ENCODE measurements at regions not wholly inside any gene's neighbourhood (a gene's known extent, or its start where the extent isn't known, plus 50 kb on each side); places are given as distances from the start of the nearest gene placed in this dataset.

DNA sequence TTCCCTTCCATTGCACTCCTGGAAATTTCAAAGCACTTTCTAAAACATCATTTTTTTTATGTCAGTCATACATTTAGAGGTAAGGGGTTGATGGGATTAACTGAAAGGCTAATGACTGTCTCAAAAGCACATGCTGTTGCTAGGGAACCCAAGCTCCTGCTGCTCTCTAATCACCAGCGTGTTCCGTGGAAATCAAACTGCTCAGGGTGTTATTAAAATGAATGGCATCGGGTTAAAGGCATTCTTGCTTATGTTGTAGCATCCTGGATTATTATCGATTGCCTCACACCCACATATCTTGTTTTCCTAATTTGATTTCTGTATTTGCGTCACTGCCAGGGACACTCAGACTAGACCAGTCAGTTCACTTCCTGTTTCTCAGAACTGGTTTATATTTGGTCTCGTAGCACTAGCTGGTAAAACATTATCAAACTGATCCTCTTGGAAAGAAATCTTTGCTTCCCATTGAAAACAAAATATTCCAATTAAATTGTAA is 216.5 kb upstream of the MKLN1 start:
- DNase-seq (ENCODE audit: low read depth): no peak
- H3K27me3 ChIP-seq (ENCODE audit: control insufficient read depth, insufficient read depth, low read length): no peaks in the 10 kb centered on the region
- no peaks in the 10 kb centered on the region for H3K36me3 ChIP-seq (ENCODE audit: control insufficient read depth, insufficient read depth, low read length)
- TF ChIP-seq, protein P1, sequence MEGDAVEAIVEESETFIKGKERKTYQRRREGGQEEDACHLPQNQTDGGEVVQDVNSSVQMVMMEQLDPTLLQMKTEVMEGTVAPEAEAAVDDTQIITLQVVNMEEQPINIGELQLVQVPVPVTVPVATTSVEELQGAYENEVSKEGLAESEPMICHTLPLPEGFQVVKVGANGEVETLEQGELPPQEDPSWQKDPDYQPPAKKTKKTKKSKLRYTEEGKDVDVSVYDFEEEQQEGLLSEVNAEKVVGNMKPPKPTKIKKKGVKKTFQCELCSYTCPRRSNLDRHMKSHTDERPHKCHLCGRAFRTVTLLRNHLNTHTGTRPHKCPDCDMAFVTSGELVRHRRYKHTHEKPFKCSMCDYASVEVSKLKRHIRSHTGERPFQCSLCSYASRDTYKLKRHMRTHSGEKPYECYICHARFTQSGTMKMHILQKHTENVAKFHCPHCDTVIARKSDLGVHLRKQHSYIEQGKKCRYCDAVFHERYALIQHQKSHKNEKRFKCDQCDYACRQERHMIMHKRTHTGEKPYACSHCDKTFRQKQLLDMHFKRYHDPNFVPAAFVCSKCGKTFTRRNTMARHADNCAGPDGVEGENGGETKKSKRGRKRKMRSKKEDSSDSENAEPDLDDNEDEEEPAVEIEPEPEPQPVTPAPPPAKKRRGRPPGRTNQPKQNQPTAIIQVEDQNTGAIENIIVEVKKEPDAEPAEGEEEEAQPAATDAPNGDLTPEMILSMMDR (IDR thresholded peaks at IDR 0.05; ENCODE audit: insufficient read depth, low read length, poor library complexity, severe bottlenecking): no peak
- peak overlapping the region; percentile 51 for H3K4me3 ChIP-seq (ENCODE audit: low read depth, low read length)

DNA sequence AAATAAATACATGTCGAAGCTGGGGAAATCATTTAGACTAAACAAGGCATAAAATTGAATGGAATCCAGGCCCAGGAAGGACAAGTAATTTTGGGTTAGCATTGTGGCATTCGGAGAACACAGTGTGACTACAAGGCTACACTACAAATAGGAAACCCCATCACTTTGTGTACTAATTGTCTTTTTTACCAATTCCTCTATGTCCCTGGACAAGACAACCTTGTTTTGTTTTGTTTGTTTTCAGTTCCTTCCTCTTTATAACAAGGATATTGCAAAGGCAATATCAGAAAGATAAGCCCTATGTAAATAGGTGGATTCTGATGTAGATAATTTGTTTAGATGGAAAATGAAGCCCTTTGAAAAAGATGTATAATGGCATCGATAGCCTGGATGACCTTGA is 215.9 kb upstream of the MKLN1 start:
- H3K36me3 ChIP-seq (ENCODE audit: control insufficient read depth, insufficient read depth, low read length): no peaks in the 10 kb centered on the region
- no peaks in the 10 kb centered on the region for H3K27me3 ChIP-seq (ENCODE audit: control insufficient read depth, insufficient read depth, low read length)
- DNase-seq (ENCODE audit: low read depth): no peak
- no peak overlapping the region for H3K4me3 ChIP-seq (ENCODE audit: low read depth, low read length)
- TF ChIP-seq, protein P1 (IDR thresholded peaks at IDR 0.05; ENCODE audit: insufficient read depth, low read length, poor library complexity, severe bottlenecking): no peak

- no peaks in the 10 kb centered on the region for H3K36me3 ChIP-seq (ENCODE audit: control insufficient read depth, insufficient read depth, low read length)
- H3K4me3 ChIP-seq (ENCODE audit: low read depth, low read length): no peak overlapping the region
- H3K27me3 ChIP-seq (ENCODE audit: control insufficient read depth, insufficient read depth, low read length): no peaks in the 10 kb centered on the region
- DNase-seq (ENCODE audit: low read depth): no peak
- TF ChIP-seq, protein P1 (IDR thresholded peaks at IDR 0.05; ENCODE audit: insufficient read depth, low read length, poor library complexity, severe bottlenecking): no peak
These were observed 215.2 kb upstream of the MKLN1 start for GRCh38 chr7:131112431-131112830.

DNA sequence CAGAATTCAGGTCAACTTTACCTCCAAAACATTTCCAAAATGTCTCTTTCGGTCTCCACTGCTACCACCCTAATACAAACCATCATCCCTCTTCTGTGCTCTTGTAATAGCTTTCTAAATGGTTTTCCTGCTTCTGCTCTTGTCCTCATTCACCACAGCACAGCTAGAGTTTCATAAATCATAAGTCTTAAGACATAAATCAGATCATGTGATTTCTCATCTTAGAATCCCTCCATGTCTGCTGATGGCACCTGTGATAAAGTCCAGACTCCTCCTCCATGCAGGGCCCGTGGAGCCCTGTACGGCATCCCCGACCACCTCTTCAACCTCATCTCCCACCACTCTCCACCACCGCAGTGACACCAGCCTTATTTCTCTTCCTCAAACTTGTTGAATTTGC is 212.3 kb upstream of the MKLN1 start:
- TF ChIP-seq, protein P1 (IDR thresholded peaks at IDR 0.05; ENCODE audit: insufficient read depth, low read length, poor library complexity, severe bottlenecking): no peak
- H3K4me3 ChIP-seq (ENCODE audit: low read depth, low read length): no peak overlapping the region
- no peaks in the 10 kb centered on the region for H3K36me3 ChIP-seq (ENCODE audit: control insufficient read depth, insufficient read depth, low read length)
- no peak for DNase-seq (ENCODE audit: low read depth)
- H3K27me3 ChIP-seq (ENCODE audit: control insufficient read depth, insufficient read depth, low read length): no peaks in the 10 kb centered on the region

DNA sequence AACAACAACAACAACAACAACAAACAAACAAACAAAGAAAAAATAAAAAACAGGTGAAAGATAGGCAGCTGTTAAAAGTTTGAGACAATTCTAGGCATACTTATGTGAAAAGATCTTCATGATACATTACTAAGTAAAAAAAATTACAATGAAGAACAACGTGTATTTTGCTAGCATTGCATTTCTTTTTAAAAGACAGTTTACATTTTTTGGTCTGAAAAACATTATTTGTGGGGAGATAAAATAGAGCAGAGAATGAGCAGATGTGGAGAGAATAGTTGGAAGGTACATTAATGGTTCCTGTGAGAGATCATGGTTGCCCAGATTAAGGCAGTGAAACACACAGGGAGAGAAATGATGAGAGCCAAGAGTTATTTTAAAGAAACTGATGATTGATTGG is 210.2 kb upstream of the MKLN1 start:
- TF ChIP-seq, protein P1 (IDR thresholded peaks at IDR 0.05; ENCODE audit: insufficient read depth, low read length, poor library complexity, severe bottlenecking): no peak
- DNase-seq (ENCODE audit: low read depth): no peak
- no peak overlapping the region for H3K4me3 ChIP-seq (ENCODE audit: low read depth, low read length)
- H3K36me3 ChIP-seq (ENCODE audit: control insufficient read depth, insufficient read depth, low read length): no peaks in the 10 kb centered on the region
- H3K27me3 ChIP-seq (ENCODE audit: control insufficient read depth, insufficient read depth, low read length): no peaks in the 10 kb centered on the region

DNA sequence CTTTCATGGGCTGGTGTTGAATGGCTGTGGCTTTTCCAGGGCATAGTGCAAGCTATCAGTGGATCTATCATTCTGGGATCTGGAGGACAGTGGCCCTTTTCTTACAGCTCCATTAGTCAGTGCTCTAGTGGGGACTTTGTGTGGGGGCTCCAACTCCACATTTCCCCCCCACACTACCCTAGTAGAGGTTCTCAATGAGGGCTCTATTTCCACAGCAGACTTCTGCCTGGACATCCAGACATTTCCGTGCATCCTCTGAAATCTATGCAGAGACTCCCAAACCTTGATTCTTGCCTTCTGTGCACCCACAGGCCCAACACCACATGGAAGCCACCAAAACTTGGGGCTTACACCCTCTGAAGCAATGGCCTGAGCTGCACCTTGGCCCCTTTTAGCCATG is 208.3 kb upstream of the MKLN1 start:
- DNase-seq (ENCODE audit: low read depth): no peak
- peaks cover 2% of the 10 kb centered on the region for H3K27me3 ChIP-seq (ENCODE audit: control insufficient read depth, insufficient read depth, low read length)
- H3K36me3 ChIP-seq (ENCODE audit: control insufficient read depth, insufficient read depth, low read length): no peaks in the 10 kb centered on the region
- TF ChIP-seq, protein P1 (IDR thresholded peaks at IDR 0.05; ENCODE audit: insufficient read depth, low read length, poor library complexity, severe bottlenecking): no peak
- no peak overlapping the region for H3K4me3 ChIP-seq (ENCODE audit: low read depth, low read length)

Data from kidney epithelial cell (primary cell).